GM18907 (cell line): ENCODE measurements at regions not wholly inside any gene's neighbourhood (a gene's known extent, or its start where the extent isn't known, plus 50 kb on each side); places are given as distances from the start of the nearest gene placed in this dataset.

Source experiments
- ATAC-seq: cut with Tn5 transposase; IDR thresholded peaks from one replicate; pipeline ENCODE4 v1.9.1; 2021; ENCODE audit warnings: mild to moderate bottlenecking, moderate library complexity; ENCODE audit not compliant: unreplicated experiment

DNA sequence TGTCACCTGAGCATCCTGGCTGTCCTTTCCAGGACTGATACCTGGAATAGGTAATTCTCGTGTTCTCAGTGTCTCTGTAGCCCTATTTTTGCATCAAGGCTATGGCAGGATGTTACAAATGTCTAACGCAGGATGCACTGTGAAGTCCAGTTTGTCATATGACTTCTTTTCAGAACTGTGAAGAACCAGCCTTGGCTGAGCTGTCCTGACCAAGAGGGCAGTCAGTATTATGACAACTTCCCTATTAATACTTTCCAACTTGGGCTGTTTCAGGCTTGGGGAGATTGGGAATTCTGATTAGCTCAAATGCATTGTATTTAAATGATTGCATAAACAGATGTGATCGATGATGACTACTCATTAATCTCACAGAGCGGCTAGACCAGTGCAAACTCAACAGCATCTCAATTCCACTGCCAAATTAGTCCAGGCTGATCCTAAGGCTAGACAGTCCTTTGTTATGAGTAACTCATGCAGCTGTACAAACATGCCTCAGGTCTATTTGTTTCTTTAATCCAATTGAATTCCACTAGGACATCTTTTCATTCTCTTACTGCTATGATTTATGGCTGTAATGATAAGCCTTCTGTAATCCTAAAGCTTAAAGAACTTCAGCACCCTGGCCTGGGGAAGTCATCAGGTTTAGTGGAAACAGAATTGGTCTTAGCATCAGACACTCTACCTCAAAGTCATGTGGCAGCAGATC lies 331.6 kb downstream of the KCNS3 start:
- ATAC-seq, result no peak

- no peak for ATAC-seq
Measured at GRCh38 chr2:18208956-18209355, 330.5 kb downstream of the KCNS3 start.

DNA sequence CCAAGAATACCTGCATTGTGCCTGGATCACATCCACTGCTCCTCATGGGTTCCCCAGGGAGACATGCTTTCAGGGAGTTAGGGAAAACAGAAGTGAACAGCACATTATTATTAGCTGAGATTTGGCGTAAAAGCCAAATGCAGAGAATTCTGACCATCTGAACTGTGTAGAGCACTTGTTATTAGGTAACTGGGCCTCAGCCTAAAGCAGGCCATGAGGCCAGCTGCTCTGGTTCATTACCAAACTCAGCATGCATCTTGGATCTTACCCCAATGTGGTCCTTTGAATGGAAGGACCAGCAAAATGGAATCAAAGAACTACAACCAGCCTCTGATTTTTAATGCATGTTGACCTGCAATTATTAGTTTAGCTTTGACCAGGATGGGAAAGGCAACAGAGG lies 322.3 kb downstream of the KCNS3 start:
- ATAC-seq, result no peak

- ATAC-seq, result no peak
Measured at GRCh38 chr2:18198677-18199076, 320.2 kb downstream of the KCNS3 start.

DNA sequence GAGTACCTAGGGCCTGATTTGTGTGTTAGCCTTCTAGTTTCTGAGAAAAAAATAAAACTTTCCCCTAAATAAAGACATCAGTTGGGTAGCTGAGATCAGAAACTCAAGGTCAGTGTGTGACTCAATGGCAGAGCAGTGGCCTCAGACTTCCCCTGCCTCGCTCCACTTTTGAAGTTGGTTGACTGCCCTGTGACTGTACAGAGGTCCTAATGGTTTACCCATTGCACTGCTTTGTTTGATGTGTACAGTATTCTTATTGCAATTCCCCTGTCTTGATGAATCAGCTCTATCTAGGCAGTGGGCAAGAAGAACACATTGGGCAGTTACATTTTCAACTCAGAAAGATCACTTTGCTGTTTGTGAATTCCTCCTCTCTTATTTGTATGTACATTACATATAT lies 315.7 kb downstream of the KCNS3 start:
- ATAC-seq, result no peak

DNA sequence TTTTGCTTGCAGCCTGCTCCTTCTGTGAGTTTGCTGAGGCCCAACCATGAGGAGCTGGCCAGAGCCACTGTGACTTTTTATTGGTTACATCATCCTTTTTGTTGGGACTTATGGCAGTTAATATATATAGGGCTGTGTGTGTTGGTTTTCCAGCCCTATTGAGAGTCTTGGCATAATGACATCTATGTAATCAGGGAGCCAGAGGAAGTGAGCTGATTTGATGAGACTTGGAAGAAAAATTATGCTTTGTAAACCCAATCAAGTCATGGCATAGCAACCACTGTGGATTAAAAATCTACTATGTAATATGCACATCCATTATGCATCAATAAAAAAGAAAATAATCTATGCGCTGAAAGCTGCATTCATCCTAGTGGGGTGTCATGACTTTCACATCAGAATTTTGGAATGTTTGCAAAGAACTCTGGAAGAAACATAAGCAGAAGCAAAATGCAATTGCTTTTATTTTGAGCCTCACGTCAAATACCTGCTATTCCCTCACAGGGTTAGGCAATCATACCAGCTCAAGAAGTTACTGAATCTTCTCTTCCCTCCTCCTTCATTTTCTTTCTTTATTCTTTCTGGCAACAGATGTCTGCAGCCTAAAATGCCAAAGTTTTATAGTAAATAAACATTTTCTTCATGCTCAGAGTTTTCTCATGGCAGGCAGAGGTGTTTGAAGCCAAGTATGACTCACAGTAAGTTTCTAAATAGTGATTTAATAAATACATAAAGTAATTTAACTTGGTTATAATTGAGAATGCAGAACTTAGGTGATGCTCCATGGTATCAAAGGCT lies 308.5 kb downstream of the KCNS3 start:
- ATAC-seq, result no peak

- ATAC-seq, result no peak
Measured at GRCh38 chr2:18182861-18183260, 304.4 kb downstream of the KCNS3 start.

GRCh38 chr2:18180912-18181311 lies 302.4 kb downstream of the KCNS3 start:
- ATAC-seq, result no peak

DNA sequence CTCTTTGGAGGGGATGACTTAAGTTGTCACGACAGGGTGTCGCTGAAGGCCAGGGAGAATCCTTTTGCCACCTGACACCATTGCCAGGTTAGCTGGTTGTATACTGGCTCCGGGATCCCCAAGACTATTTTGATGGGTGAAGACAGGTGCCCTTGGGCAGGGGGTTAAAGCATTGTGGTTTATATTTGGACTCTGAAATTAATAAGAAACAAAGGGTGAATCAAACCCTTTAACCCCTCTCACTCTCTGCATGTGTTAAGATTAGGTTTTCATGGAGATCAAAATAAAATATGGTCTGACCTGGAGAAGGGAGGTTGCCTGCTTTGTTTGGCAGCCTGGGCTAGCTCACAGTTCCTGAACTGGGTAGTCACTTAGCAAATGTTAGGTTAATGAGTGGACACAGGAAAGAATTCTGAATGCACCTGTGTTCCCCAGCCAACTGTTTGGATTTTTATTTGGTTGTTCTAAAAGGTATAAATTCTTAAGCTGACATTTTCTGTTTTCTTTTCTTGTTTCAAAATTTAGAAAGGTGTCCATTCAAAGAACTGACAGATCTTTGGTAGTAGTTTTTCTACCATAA lies 301.7 kb downstream of the KCNS3 start:
- no peak for ATAC-seq

DNA sequence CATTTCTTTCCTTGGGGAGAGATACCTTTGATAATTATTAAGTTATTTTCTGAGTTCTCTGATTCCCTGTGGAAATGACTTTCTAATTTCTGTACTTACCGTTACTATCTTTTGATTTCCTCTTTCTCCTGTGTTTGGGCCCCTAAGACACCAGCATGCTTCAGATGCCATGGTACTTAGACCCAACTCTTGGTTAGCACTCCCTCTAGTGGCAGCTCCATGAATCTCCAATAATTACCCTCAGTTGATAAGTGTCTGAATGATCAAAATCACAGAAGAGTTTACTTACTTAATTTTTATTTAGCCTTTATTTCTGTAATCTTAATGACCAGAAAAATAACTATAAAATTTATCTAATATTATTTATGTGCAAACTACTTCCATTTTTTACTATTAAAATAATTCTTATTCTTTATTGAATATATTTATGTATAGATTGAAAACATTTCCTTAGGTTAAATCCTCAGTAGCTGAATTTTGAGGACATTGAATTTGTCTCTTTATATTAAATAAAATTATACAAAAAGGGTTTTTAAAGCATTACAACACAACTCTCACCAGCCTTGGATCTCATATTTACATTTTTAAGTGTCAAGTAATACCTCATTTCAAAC lies 300.4 kb downstream of the KCNS3 start:
- peak; percentile 96 for ATAC-seq

- no peak for ATAC-seq
Measured at GRCh38 chr2:18176679-18177215, 298.3 kb downstream of the KCNS3 start.

- ATAC-seq, result no peak
Measured at GRCh38 chr2:18172607-18173006, 294.1 kb downstream of the KCNS3 start.

- no peak for ATAC-seq
Measured at GRCh38 chr2:18171191-18172139, 293.0 kb downstream of the KCNS3 start.

DNA sequence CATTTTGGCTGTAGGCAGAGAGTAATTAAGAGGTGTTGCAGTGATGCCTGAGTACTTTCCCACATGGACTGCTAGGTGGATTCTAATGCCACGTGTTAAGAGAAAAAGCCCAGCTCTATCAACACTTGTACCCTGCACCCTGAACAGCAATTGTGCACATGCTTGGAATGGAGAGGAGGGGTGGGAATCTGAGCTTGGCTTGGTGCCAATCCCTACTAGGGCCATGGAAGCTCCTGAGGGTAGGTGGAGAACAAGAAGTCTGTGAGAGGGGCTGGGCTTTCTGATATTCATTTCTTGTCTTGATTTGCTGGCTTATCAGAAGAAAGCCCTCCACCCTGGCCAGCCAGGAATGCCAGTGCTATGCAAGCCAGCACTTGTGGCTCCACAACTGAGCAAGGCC lies 292.2 kb downstream of the KCNS3 start:
- ATAC-seq, result no peak

DNA sequence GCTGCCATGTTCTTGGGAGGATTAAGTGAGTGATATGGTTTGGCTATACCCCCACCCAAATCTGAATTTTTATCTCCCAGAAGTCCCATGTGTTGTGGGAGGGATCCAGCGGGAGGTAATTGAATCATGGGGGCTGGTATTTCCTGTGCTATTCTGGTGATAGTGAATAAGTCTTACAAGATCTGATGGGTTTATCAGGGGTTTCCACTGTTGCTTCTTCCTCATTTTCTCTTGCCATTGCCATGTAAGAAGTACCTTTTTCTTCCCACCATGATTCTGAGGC lies 291.4 kb downstream of the KCNS3 start:
- ATAC-seq, result no peak

- no peak for ATAC-seq
Measured at GRCh38 chr2:18169121-18169892, 290.8 kb downstream of the KCNS3 start.

DNA sequence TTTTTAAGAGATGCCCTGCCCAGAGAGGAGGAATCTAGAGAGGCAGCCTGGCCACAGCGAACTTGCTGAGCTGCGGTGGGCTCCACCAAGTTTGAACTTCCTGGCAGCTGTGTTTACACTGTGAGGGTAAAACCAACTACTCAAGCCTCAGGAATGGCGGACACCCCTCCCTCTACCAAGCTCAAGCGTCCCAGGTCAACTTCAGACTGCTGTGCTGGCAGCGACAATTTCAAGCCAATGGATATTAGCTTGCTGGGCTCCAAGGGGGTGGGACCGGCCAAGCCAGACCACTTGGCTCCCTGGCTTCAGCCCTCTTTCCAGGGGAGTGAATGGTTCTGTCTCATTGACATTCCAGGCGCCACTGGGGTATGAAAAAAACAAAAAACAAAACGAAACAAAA lies 289.4 kb downstream of the KCNS3 start:
- ATAC-seq, result no peak

DNA sequence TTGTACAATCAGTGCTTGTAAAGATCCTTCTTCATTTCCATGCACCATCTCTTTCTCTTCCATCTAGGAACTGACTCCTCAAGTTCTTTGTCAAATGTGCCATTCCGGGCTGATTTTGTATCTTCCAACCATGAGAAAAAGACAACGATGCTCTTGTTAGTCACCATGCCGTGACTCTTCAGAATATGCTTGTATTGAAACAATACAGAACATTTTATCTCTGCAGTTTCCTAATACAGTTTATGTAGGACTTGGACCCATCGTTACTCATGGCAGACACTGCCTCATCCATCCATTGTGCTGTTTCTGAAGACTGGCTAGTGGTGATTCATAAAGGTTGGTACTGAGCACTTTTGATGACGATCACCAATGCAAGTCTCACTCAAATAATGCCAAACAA lies 283.2 kb downstream of the KCNS3 start:
- no peak for ATAC-seq

- no peak for ATAC-seq
Measured at GRCh38 chr2:18159896-18160295, 281.4 kb downstream of the KCNS3 start.

DNA sequence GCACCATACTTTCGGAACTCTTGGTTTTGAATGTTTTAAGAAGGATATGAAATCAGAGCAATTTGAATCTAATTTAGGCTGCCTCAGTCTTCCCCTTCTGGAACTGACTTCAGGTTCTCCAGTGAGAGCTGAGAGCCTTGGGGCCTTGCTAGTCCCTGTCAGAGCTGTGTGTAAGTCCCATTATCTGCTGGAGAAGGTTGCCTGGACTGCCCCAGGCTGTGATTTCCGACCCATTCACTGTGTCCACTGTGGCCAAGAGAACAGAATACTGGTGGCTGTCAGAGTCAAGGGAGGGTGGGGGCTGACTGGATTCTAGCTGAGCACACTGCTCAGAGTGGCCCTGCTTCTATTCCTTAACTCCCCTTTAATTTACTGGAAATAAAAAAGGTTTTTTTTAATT lies 278.0 kb downstream of the KCNS3 start:
- ATAC-seq, result no peak
